Tibial nerve (tissue), 4 donors: ENCODE measurements at regions not wholly inside any gene's neighbourhood (a gene's known extent, or its start where the extent isn't known, plus 50 kb on each side); places are given as distances from the start of the nearest gene placed in this dataset.
"Not testable (repeated sequence)": the region's sequence is repeated elsewhere in the genome, so short reads cannot be mapped to it uniquely, and the experiment has no call there.

ENCODE experiments used
- DNase-seq, 2 donors: peaks; one replicate each; pipeline ENCODE4 v3.0.0-alpha.2; 2019; ENCODE audit warnings: low spot score in 2 of 2
- H3K27ac ChIP-seq, 4 donors: fragments of 200-600 bp; sonication (generic) in 3 of 4; one replicate each; pipeline ENCODE4 v1.5.1; 2017 to 2019; ENCODE audit warnings: mild to moderate bottlenecking in 1 of 4
- H3K27me3 ChIP-seq, 2 donors: fragments of 200-600 bp; sonication (generic) in 1 of 2; one replicate each; pipeline versions ENCODE4 v1.5.1 to v1.6.0; 2017 to 2019
- H3K36me3 ChIP-seq, 3 donors: fragments of 200-600 bp; sonication (generic); one replicate each; pipeline ENCODE4 v1.5.1; 2018 to 2019
- H3K4me1 ChIP-seq, 4 donors: fragments of 200-600 bp; sonication (generic) in 3 of 4; one replicate each; pipeline ENCODE4 v1.5.1; 2017 to 2019
- H3K4me3 ChIP-seq, 4 donors: fragments of 200-600 bp; sonication (generic) in 3 of 4; one replicate each; pipeline ENCODE4 v1.5.1; 2017 to 2019; ENCODE audit warnings: mild to moderate bottlenecking in 1 of 4, moderate library complexity in 1 of 4
- H3K9me3 ChIP-seq, 4 donors: fragments of 200-600 bp; sonication (generic) in 3 of 4; one replicate each; pipeline ENCODE4 v1.5.1; 2017 to 2019
- CTCF ChIP-seq, 5 experiments: fragments of 200-600 bp in 3 of 5; fragments of 450-650 bp in 2 of 5; sonication (generic) in 3 of 5; IDR thresholded peaks; one replicate each; pipeline ENCODE4 v1.5.1; 2016 to 2019; ENCODE audit warnings: antibody characterized with exemption in 5 of 5, mild to moderate bottlenecking in 3 of 5, moderate library complexity in 2 of 5
- EP300 ChIP-seq, 2 donors: sonication (generic); formaldehyde crosslinking; IDR thresholded peaks; one replicate each; pipeline ENCODE4 v1.6.1; 2017; ENCODE audit warnings: antibody characterized with exemption in 2 of 2, mild to moderate bottlenecking in 1 of 2
- POLR2A ChIP-seq, 2 donors: fragments of 450-650 bp; IDR thresholded peaks; one replicate each; pipeline ENCODE4 v1.6.1; 2017; ENCODE audit warnings: antibody characterized with exemption in 2 of 2, mild to moderate bottlenecking in 2 of 2, moderate library complexity in 2 of 2
- WGBS, 2 donors: methylation state at CpG; one replicate each; pipeline ENCODE4 v1.1.5; 2018; 5-methylcytosine and 5-hydroxymethylcytosine counted together

DNA sequence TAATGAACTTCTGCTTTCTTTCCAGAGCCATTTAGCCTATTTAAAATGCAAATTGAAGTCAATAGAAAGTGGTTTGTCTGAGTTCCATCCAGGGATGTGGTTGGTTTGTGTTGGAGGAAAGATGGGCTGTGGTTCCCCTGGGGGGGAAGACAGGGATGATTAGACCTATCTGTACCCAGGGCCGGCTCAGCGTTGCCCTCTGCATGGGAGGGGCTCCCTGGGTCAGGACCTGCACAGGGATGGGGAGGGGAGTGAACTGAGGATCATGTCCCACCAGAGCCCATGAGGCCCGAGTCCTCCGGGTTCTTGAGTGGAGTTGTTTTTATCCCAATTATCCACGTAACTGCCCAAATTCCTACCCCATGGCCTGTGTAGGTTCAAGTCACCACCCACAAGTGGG lies 76.9 kb upstream of the SFSWAP start:
- DNase-seq, result no peak
- Histone ChIP-seq H3K27me3 (peaks cover 0 to 2% of the 10 kb centered on the region in 2 donors), H3K4me1 (no peaks in the 10 kb centered on the region), H3K27ac (no peak overlapping the region), H3K4me3 (no peak overlapping the region), H3K9me3 (no peaks in the 10 kb centered on the region), H3K36me3 (no peaks in the 10 kb centered on the region)
- TF ChIP-seq CTCF (IDR thresholded peaks at IDR 0.05) (no peak), POLR2A (IDR thresholded peaks at IDR 0.05) (no peak), EP300 (IDR thresholded peaks at IDR 0.05) (no peak)
- 68 to 78% methylated on average over 5 of the region's 5 CpGs for WGBS, 2 donors

- 78 to 85% methylated on average over 2 of the region's 2 CpGs for WGBS, 2 donors
- not testable (repeated sequence) for H3K36me3 ChIP-seq, H3K4me1 ChIP-seq
Observed at GRCh38 chr12:131635012-131635411, 75.9 kb upstream of the SFSWAP start.

GRCh38 chr12:131635491-131636122 lies 75.3 kb upstream of the SFSWAP start:
- Histone ChIP-seq H3K9me3 (no peaks in the 10 kb centered on the region), H3K27ac (no peak overlapping the region), H3K4me3 (no peak overlapping the region), H3K27me3 (peaks cover 0 to 6% of the 10 kb centered on the region in 2 donors), H3K4me1 (no peaks in the 10 kb centered on the region), H3K36me3 (no peaks in the 10 kb centered on the region)
- no peak for DNase-seq
- WGBS, 2 donors, result 76 to 78% methylated on average over 6 of the region's 6 CpGs
- no peak for TF ChIP-seq EP300 (IDR thresholded peaks at IDR 0.05)
- TF ChIP-seq POLR2A (IDR thresholded peaks at IDR 0.05), result no peak
- TF ChIP-seq CTCF (IDR thresholded peaks at IDR 0.05), result no peak

More at GRCh38 chr12:131635012-131635411, 75.9 kb upstream of the SFSWAP start:
- not testable (repeated sequence) for DNase-seq, H3K9me3 ChIP-seq, H3K4me3 ChIP-seq, H3K27ac ChIP-seq, H3K27me3 ChIP-seq

DNA sequence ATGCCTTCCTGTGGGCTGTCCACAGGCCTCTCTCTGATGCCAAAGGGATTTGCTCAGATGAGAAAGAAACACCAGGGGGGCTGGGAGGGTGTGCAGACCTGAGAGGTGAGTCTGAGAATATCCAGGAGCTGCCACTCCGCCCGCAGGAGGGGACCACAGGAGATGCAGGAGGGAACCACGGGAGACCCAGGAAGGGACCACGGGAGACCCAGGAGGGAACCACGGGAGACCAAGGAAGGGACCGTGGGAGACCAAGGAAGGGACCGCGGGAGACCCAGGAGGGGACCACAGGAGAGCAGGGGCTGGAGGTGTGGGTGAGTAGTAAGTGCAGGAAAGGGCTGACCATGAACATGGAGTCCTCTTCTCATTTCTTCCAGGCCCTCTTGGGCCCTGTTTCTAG lies 74.6 kb upstream of the SFSWAP start:
- no peak overlapping the region for H3K4me3 ChIP-seq
- H3K27ac ChIP-seq, result no peak overlapping the region
- no peaks in the 10 kb centered on the region for H3K36me3 ChIP-seq
- no peak for DNase-seq
- TF ChIP-seq EP300 (IDR thresholded peaks at IDR 0.05), result no peak
- TF ChIP-seq CTCF (IDR thresholded peaks at IDR 0.05), result no peak
- TF ChIP-seq POLR2A (IDR thresholded peaks at IDR 0.05), result no peak
- H3K4me1 ChIP-seq, result no peaks in the 10 kb centered on the region
- H3K9me3 ChIP-seq, result no peaks in the 10 kb centered on the region
- H3K27me3 ChIP-seq, result peaks cover 0 to 6% of the 10 kb centered on the region in 2 donors
- 90 to 96% methylated on average over 8 of the region's 8 CpGs for WGBS, 2 donors

- Histone ChIP-seq H3K4me1 (no peaks in the 10 kb centered on the region), H3K27me3 (peaks cover 0 to 6% of the 10 kb centered on the region in 2 donors), H3K4me3 (no peak overlapping the region), H3K27ac (no peak overlapping the region), H3K36me3 (no peaks in the 10 kb centered on the region), H3K9me3 (no peaks in the 10 kb centered on the region)
- no peak for TF ChIP-seq EP300 (IDR thresholded peaks at IDR 0.05)
- TF ChIP-seq CTCF (IDR thresholded peaks at IDR 0.05), result no peak
- TF ChIP-seq POLR2A (IDR thresholded peaks at IDR 0.05), result no peak
- 72 to 83% methylated on average over 14 of the region's 18 CpGs for WGBS, 2 donors
- no peak for DNase-seq
Observed at GRCh38 chr12:131636940-131637750, 73.7 kb upstream of the SFSWAP start.
